IPS-NIHi7 (cell line): ENCODE measurements at regions not wholly inside any gene's neighbourhood (a gene's known extent, or its start where the extent isn't known, plus 50 kb on each side); places are given as distances from the start of the nearest gene placed in this dataset.
A peak's percentile ranks its signal among the peaks of the same experiment; 100 is the strongest.

Experiments used
- DNase-seq: peaks from one replicate; pipeline ENCODE4 v3.0.0; 2012; ENCODE audit warnings: mixed read lengths; ENCODE audit errors: extremely low spot score

DNA sequence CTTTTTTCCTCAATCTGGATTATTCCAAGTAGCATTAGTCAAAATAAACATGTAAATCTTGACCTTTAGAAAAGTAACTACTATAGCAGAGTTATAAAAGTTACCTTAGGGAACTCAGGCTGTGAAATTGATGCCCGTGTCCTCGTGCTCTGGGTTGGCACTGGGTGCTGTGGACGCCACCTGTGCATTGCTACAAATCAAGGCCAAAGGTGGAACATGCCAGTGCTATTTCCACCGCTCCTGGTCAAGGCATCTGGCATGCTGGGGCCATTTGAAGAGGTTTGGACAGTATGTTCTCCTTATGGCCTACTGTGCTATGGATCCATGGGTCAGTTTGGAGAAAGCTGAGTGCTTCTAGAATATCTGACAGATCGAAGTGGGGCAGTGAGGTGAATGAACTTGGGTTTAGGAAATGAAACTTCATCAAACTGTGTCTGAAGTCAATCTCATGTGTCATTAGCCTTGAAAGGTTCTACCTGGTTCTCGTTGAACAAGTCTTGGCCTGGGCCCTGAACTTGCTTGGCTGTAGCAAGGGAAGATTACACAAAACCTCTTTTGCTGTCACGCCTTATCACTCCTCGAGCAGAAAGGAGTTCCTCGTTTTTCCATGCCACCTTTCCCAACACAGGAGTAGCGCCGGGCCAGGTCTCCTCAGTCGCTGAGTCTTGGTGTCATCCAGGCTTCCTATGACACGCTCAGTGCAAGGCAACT lies 397.6 kb upstream of the RGMA start:
- no peak for DNase-seq

GRCh38 chr15:93485438-93486327 lies 396.7 kb upstream of the RGMA start:
- DNase-seq = no peak

DNA sequence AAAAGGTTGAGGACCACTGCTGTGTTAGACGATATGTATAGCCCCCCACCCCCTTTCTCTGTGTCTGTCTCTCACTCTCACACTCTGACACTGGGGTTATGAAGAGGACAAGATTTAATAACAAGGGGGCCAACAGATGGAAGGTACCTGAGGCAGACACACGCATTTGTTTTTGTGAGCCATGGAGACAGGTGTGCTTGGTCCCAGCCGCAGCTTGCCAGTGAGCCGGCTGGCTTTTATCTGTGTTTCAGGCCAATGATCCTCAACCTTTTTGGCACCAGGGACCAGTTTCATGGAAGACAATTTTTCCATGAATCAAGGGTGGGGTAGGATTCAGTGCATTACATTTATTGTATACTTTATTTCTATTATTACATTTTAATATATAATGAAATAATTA lies 394.9 kb upstream of the RGMA start:
- no peak for DNase-seq

DNA sequence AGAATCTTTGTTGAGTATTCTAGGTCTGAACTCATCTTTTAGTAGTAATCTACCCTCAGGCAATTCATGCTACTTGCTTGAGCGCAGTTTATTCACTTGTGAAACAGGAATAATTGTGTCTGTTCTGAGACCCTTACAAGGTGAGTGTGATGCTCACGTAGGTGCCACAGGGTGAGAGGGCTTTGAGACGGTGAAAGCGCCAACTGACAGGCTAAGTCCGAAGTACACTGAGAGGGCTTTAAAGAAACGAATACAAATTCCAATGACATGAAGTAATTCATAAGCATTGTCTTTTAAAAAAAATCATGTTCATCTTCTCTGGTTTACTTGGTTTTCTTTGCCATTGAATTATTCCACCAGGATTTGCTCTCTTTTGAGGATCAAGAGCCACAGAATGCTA lies 393.7 kb upstream of the RGMA start:
- DNase-seq = no peak

GRCh38 chr15:93479715-93480114 lies 390.7 kb upstream of the RGMA start:
- no peak for DNase-seq

- DNase-seq = no peak
Observed at GRCh38 chr15:93478947-93479346, 389.9 kb upstream of the RGMA start.

- DNase-seq = no peak
Observed at GRCh38 chr15:93477721-93478120, 388.7 kb upstream of the RGMA start.

DNA sequence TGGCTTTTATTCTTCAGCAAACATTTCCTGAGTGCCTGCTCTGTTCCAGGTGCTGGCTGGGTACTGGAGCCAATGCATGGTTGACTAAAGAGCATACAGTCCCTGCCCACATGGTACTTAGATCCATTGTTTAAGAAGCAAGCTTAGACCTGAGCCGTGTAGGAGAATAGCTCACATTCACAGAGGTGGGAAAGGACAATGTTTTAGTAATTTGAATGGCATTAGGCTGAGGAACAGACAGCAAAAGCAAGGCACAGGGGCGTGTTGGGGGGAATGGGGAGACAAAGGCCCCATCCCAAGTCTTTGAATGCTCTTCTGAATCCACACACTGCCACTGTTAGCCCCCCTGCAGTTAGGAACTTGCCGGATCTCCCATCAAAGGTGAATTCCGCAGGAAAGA lies 388.2 kb upstream of the RGMA start:
- peak; percentile 82 for DNase-seq

- no peak for DNase-seq
Observed at GRCh38 chr15:93476491-93477177, 387.6 kb upstream of the RGMA start.

- DNase-seq = no peak
Observed at GRCh38 chr15:93474728-93475127, 385.7 kb upstream of the RGMA start.

DNA sequence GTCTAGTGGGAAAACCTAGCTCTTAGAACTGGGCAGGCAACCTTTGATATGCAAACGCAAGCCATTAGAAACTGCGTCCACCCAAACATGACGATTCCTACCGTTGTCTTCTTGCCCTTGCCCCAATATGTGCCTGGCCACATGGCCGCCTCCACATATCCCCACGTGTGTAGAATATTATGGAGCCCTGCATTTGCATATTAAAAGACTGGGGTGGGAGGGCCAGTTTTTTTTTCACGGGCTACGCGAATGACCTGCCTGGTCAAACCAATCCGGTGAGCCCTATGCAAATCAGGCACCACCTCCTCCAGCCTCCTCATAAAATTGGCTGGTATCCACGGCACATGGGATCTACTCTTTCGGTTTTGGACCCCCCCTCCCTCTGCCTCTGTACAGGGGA lies 381.0 kb upstream of the RGMA start:
- DNase-seq = no peak

- no peak for DNase-seq
Observed at GRCh38 chr15:93467337-93467736, 378.3 kb upstream of the RGMA start.

DNA sequence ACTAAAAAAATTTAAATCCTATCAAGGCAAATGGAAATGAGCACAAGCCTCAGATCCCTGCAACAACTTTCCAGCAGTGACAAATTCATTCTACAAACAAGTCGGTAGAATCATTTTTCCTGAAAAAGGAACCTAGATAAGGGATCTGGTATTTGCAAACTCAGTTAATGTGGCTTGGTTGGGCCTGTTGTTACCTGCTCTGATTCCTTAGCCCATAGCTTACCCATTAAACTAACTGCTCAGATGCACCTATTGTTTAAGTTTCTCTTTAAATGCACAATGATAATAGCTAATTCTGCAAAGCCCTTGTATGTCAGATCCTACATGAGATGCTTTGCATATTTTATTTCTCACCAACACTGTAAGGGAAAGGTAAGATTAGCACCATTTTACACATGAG lies 377.4 kb upstream of the RGMA start:
- DNase-seq = no peak

- no peak for DNase-seq
Observed at GRCh38 chr15:93462690-93463089, 373.7 kb upstream of the RGMA start.

- no peak for DNase-seq
Observed at GRCh38 chr15:93460717-93461116, 371.7 kb upstream of the RGMA start.

GRCh38 chr15:93459396-93459795 lies 370.4 kb upstream of the RGMA start:
- no peak for DNase-seq

- no peak for DNase-seq
Observed at GRCh38 chr15:93458597-93458996, 369.6 kb upstream of the RGMA start.

DNA sequence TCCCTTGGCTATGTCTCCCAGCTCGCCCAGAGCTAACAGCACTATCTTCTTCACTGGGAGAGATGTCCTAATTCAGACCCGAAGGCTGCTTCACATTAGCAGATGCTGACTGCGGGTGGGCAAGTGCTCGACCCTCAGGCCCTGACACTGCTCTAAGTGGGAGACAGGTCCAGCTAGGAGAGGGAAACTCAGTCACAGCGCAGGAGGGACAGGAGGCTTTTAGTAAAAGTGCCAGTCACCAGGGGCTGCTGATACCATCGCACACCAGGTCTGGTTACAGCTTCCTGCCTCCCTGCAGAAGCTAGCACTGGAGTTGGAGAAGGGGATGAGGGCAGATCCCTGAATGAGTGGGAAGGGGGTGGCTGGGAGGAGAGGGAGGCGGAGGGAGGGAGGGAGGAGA lies 365.8 kb upstream of the RGMA start:
- no peak for DNase-seq

DNA sequence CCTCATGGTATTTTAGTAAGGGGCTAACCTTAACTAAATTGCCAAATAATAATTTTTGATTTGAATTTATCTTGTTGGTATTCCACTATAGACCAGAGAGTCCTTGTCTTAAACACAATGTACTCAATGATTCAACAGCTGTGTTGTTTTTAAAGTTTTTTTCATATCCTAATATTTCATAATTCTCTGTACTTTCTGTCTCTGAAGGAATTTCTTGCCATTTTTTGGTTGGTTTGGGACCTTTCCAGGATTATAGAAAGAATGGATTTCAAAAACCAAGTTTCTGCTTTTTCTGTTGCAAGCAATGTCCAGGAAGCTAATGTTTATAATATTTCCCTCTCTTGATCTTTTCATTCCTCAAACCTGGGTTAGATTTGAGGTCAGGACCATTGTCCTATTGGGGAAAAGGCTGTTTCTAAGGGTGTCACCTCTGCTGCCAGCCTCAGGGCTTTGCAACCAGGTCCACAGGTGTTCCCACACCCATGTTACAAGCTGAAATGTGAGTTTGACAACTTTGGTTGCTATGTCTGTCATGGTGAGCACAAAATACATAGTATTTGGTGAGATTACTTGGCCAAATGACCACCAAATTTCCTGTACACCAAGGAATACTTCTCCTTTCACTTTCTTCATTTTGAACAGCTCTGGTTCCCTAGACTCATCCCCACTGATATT lies 363.7 kb upstream of the RGMA start:
- DNase-seq = no peak

GRCh38 chr15:93451822-93452221 lies 362.8 kb upstream of the RGMA start:
- DNase-seq = no peak

- no peak for DNase-seq
Observed at GRCh38 chr15:93451265-93451664, 362.3 kb upstream of the RGMA start.

DNA sequence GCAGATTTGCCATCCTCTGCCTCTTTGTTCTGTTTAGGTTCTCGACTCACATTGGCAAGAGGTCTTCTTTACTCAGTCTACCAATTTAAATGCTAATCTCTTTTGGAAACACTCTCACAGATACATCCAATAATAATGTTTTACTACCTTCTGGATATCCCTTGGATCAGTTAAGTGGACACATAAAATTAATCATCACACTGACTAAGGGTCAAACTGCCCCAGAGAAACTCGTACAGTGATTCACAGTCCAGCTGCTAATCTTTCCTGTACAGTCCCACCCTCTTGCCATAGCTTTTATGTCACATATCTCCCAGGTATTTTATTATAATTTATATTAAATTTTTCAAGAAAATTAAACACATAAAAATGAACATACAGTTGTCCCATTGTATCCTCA lies 360.8 kb upstream of the RGMA start:
- no peak for DNase-seq
